Activated CD8-positive, alpha-beta T cell treated with anti-CD3 and anti-CD28 coated beads for 36 hours (primary cell): ENCODE measurements at regions not wholly inside any gene's neighbourhood (a gene's known extent, or its start where the extent isn't known, plus 50 kb on each side); places are given as distances from the start of the nearest gene placed in this dataset.

Experiments used
- ATAC-seq: fragments of 200-7000 bp; cut with Tn5 transposase; one replicate; pipeline ENCODE4 v1.10.0; 2021; ENCODE audit warnings: mild to moderate bottlenecking, moderate library complexity
- CTCF ChIA-PET: fragments of 350-600 bp; sonication (Branson Sonifier 250); formaldehyde crosslinking; loops from one replicate; lab custom pipeline; 2021; ENCODE audit warnings: antibody characterized with exemption; lab: Charles Lee
- POLR2A ChIA-PET: fragments of 350-600 bp; sonication (Branson Sonifier 250); formaldehyde crosslinking; loops from one replicate; lab custom pipeline; 2021; ENCODE audit warnings: antibody characterized with exemption; lab: Charles Lee
- DNase-seq: peaks from one replicate; pipeline ENCODE4 v3.0.0-alpha.2; 2020
- H3K27ac Mint-ChIP-seq: one replicate; pipeline ENCODE4 v1.8.0; 2021; ENCODE audit warnings: mild to moderate bottlenecking, mixed read lengths
- H3K27me3 Mint-ChIP-seq: one replicate; pipeline ENCODE4 v1.8.0; 2021; ENCODE audit warnings: mixed read lengths
- H3K36me3 Mint-ChIP-seq: one replicate; pipeline ENCODE4 v1.8.0; 2021; ENCODE audit warnings: low read depth, mixed read lengths
- H3K4me1 Mint-ChIP-seq: one replicate; pipeline ENCODE4 v1.8.0; 2021; ENCODE audit warnings: low read depth, mixed read lengths
- H3K4me3 Mint-ChIP-seq: one replicate; pipeline ENCODE4 v1.8.0; 2021; ENCODE audit warnings: mild to moderate bottlenecking, moderate library complexity, mixed read lengths
- H3K9me3 Mint-ChIP-seq: one replicate; pipeline ENCODE4 v1.8.0; 2021; ENCODE audit warnings: mixed read lengths
- CTCF ChIP-seq: fragments of 200-600 bp; IDR thresholded peaks from one replicate; pipeline ENCODE4 v1.8.0; 2022; ENCODE audit warnings: antibody characterized with exemption, mild to moderate bottlenecking
- intact Hi-C: fragments of 100-400 bp; cut with micrococcal nuclease; formaldehyde crosslinking; loops from one replicate; pipeline ENCODE4 v1.10.0; 2022

- no peak for DNase-seq
- H3K4me1 Mint-ChIP-seq: no peaks in the 10 kb centered on the region
- no peak for TF ChIP-seq CTCF
- no peak overlapping the region for H3K4me3 Mint-ChIP-seq
- ChIA-PET CTCF (no interaction called here), POLR2A (no interaction called here)
- H3K36me3 Mint-ChIP-seq: no peaks in the 10 kb centered on the region
- intact Hi-C loops: no loop called here
- H3K27me3 Mint-ChIP-seq: no peaks in the 10 kb centered on the region
- peaks cover 2% of the 10 kb centered on the region for H3K9me3 Mint-ChIP-seq
- ATAC-seq: no peak
- no peak overlapping the region for H3K27ac Mint-ChIP-seq
These were observed 88.6 kb upstream of the ZNF385D start for GRCh38 chr3:21839592-21839991.

GRCh38 chr3:21847005-21847404, 96.0 kb upstream of the ZNF385D start:
- no peaks in the 10 kb centered on the region for H3K27me3 Mint-ChIP-seq
- H3K36me3 Mint-ChIP-seq: no peaks in the 10 kb centered on the region
- ChIA-PET POLR2A (no interaction called here), CTCF (interaction anchor here (0.8 kb wide), 1 partner anchor 30 kb away, joined by 3 read pairs; no protein-coding TSS in a partner anchor)
- H3K4me3 Mint-ChIP-seq: no peak overlapping the region
- peaks cover 6% of the 10 kb centered on the region for H3K9me3 Mint-ChIP-seq
- H3K4me1 Mint-ChIP-seq: no peaks in the 10 kb centered on the region
- no peak overlapping the region for H3K27ac Mint-ChIP-seq
- no peak for DNase-seq
- no peak for ATAC-seq
- intact Hi-C loops: no loop called here
- no peak for TF ChIP-seq CTCF

- POLR2A ChIA-PET: no interaction called here
- ATAC-seq: no peak
- Mint-ChIP-seq H3K4me3 (no peak overlapping the region), H3K4me1 (no peaks in the 10 kb centered on the region), H3K27ac (no peak overlapping the region), H3K36me3 (no peaks in the 10 kb centered on the region), H3K27me3 (no peaks in the 10 kb centered on the region), H3K9me3 (peaks cover 3% of the 10 kb centered on the region)
- no peak for DNase-seq
- CTCF ChIA-PET: no interaction called here
- intact Hi-C loops: no loop called here
- TF ChIP-seq CTCF: no peak
These were observed 108.4 kb upstream of the ZNF385D start for GRCh38 chr3:21859124-21860081.

- no peak for TF ChIP-seq CTCF
- Mint-ChIP-seq H3K27ac (no peak overlapping the region), H3K4me3 (no peak overlapping the region), H3K9me3 (peaks cover 3% of the 10 kb centered on the region), H3K27me3 (no peaks in the 10 kb centered on the region), H3K36me3 (no peaks in the 10 kb centered on the region), H3K4me1 (no peaks in the 10 kb centered on the region)
- ChIA-PET CTCF (no interaction called here), POLR2A (no interaction called here)
- ATAC-seq (no peak), DNase-seq (no peak)
- intact Hi-C loops: no loop called here
These were observed 109.1 kb upstream of the ZNF385D start for GRCh38 chr3:21860082-21860475.

GRCh38 chr3:21860657-21861056, 109.6 kb upstream of the ZNF385D start:
- Mint-ChIP-seq H3K27ac (no peak overlapping the region), H3K9me3 (peaks cover 3% of the 10 kb centered on the region), H3K4me3 (no peak overlapping the region), H3K36me3 (no peaks in the 10 kb centered on the region), H3K27me3 (no peaks in the 10 kb centered on the region), H3K4me1 (no peaks in the 10 kb centered on the region)
- no peak for TF ChIP-seq CTCF
- intact Hi-C loops: no loop called here
- no peak for DNase-seq
- no peak for ATAC-seq
- POLR2A ChIA-PET: no interaction called here
- CTCF ChIA-PET: no interaction called here
